Prostate gland (tissue), 2 donors: ENCODE measurements at regions not wholly inside any gene's neighbourhood (a gene's known extent, or its start where the extent isn't known, plus 50 kb on each side); places are given as distances from the start of the nearest gene placed in this dataset.

Source experiments
- CTCF ChIP-seq, 4 experiments: fragments of 200-600 bp in 2 of 4; fragments of 450-650 bp in 2 of 4; sonication (generic) in 2 of 4; IDR thresholded peaks; 1 replicate in 3 of 4; 2 replicates in 1 of 4; pipeline ENCODE4 v1.5.1; 2016 to 2019; ENCODE audit warnings: antibody characterized with exemption in 4 of 4, mild to moderate bottlenecking in 2 of 4, moderate library complexity in 2 of 4
- POLR2A ChIP-seq: fragments of 450-650 bp; IDR thresholded peaks from one replicate; pipeline ENCODE4 v1.6.1; 2016; ENCODE audit warnings: antibody characterized with exemption, mild to moderate bottlenecking
- POLR2AphosphoS5 ChIP-seq: sonication (generic); formaldehyde crosslinking; IDR thresholded peaks from one replicate; pipeline ENCODE4 v1.6.1; 2017; ENCODE audit warnings: antibody characterized with exemption

DNA sequence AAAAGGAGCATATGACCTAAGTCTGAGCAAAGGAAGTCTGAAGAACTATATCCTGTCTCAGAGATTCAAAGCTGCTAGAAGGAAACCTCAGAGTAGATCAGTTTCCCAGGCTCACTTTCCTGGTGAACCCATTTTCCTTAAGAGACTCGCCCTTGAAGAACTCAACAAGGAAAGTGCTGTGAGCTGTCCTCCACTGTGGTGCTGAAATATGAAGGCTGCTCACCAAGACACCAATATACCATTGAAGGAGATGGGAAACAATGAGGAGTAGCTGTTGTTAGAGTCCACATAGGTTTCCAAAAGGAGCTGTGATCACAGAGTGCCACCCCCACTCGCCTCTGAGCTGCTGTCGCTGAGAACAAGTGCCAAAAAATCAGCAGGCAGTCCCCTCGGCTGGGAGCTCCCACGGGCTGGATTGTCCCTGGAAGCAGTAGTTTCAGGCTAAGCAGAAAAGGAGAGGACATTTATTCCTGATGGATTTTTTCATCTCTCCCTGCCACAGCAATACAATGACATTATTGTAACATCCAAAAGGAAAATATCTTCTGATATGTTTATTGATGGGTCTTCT is 282.1 kb downstream of the RPS29 start:
- TF ChIP-seq POLR2A (no peak), CTCF (IDR thresholded peaks at IDR 0.05) (no peak), POLR2AphosphoS5 (peak; percentile 28)
